Caco-2 (cell line): ENCODE measurements at regions not wholly inside any gene's neighbourhood (a gene's known extent, or its start where the extent isn't known, plus 50 kb on each side); places are given as distances from the start of the nearest gene placed in this dataset.

Source experiments
- BruUV-seq: library from RNA; stranded (reverse); fragments of 400-500 nt; replicated peaks from 2 replicates; lab custom pipeline; 2021; lab: Mats Ljungman, UMichigan
- CTCF ChIA-PET: fragments of 300-600 bp; sonication (Branson Sonifier 250); formaldehyde crosslinking; loops from one replicate; lab custom pipeline; 2022; ENCODE audit warnings: antibody characterized with exemption; lab: Charles Lee
- POLR2A ChIA-PET: fragments of 300-600 bp; sonication (Branson Sonifier 250); formaldehyde crosslinking; loops from one replicate; lab custom pipeline; 2022; ENCODE audit warnings: antibody characterized with exemption; lab: Charles Lee
- DNase-seq, 2 experiments: peaks; one replicate each; pipeline versions ENCODE4 v3.0.0 to v3.0.0-alpha.2; 2020 to 2022
- H3K27me3 ChIP-seq: replicated peaks from 2 replicates; pipeline ENCODE4 v1.6.0; 2011; ENCODE audit warnings: low read length; ENCODE audit not compliant: control insufficient read depth, insufficient read depth
- H3K36me3 ChIP-seq: 2 replicates; pipeline ENCODE4 v1.5.1; 2011; ENCODE audit warnings: low read length; ENCODE audit not compliant: control insufficient read depth, insufficient read depth
- H3K4me1 ChIP-seq: fragments of 250-450 bp; sonication (Bioruptor Pico); 2 replicates; pipeline ENCODE4 v1.5.1; 2020; ENCODE audit warnings: mild to moderate bottlenecking
- H3K4me3 ChIP-seq: 2 replicates; pipeline ENCODE4 v1.5.1; 2011; ENCODE audit warnings: low read depth, mild to moderate bottlenecking, control low read depth, low read length
- H3K9me3 ChIP-seq: fragments of 250-450 bp; sonication (Bioruptor Pico); 2 replicates; pipeline ENCODE4 v1.5.1; 2020; ENCODE audit warnings: mild to moderate bottlenecking, moderate library complexity
- H3K27ac Mint-ChIP-seq: one replicate; pipeline ENCODE4 v1.8.0; 2022; ENCODE audit warnings: mixed read lengths; ENCODE audit not compliant: unreplicated experiment
- H3K27me3 Mint-ChIP-seq: one replicate; pipeline ENCODE4 v1.8.0; 2022; ENCODE audit warnings: mixed read lengths; ENCODE audit not compliant: insufficient read depth, unreplicated experiment
- H3K36me3 Mint-ChIP-seq: one replicate; pipeline ENCODE4 v1.8.0; 2022; ENCODE audit warnings: mild to moderate bottlenecking, mixed read lengths; ENCODE audit not compliant: insufficient read depth, unreplicated experiment
- H3K4me1 Mint-ChIP-seq: one replicate; pipeline ENCODE4 v1.8.0; 2022; ENCODE audit warnings: low read depth, mixed read lengths; ENCODE audit not compliant: unreplicated experiment
- H3K4me3 Mint-ChIP-seq: one replicate; pipeline ENCODE4 v1.8.0; 2022; ENCODE audit warnings: mild to moderate bottlenecking, moderate library complexity, mixed read lengths; ENCODE audit not compliant: unreplicated experiment
- H3K9me3 Mint-ChIP-seq: one replicate; pipeline ENCODE4 v1.8.0; 2022; ENCODE audit warnings: mixed read lengths; ENCODE audit not compliant: unreplicated experiment
- intact Hi-C: fragments of 100-400 bp; cut with micrococcal nuclease; formaldehyde crosslinking; loops from one replicate; pipeline ENCODE4 v1.10.0; 2022; ENCODE audit not compliant: unreplicated experiment
- TF ChIP-seq, protein P1 (sequence below), 2 experiments: fragments of 200-600 bp in 1 of 2; IDR thresholded peaks; 1 replicate in 1 of 2; 2 replicates in 1 of 2; pipeline versions ENCODE4 v1.5.1 to v1.8.0; 2011 to 2022; ENCODE audit warnings: antibody characterized with exemption in 1 of 2, control low read depth in 1 of 2, inconsistent platforms in 1 of 2, low read depth in 1 of 2, low read length in 1 of 2, mild to moderate bottlenecking in 1 of 2, moderate library complexity in 1 of 2; ENCODE audit not compliant: insufficient read depth in 1 of 2, severe bottlenecking in 1 of 2, unreplicated experiment in 1 of 2

DNA sequence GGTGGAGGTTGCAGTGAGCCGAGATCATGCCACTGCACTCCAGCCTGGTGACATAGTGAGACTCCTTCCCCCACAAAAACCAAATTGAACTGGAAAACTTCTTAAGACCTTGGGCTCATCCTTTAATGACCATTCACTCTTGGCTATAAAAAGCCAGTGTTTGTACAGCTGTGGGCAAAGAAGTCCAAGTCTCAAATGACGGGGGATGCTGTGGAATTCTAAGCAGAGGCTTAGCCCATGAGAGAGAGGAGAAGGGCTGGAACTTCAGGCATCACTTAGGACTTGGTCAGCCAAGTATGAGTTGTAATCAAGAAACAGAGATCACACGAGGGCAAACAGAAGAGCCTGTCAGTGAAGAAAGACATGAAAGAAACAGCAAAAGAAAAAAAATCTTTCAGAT is 79.3 kb upstream of the POU3F3 start:
- intact Hi-C loops = no loop called here
- no peak overlapping the region for H3K27ac Mint-ChIP-seq
- H3K36me3 Mint-ChIP-seq = no peaks in the 10 kb centered on the region
- DNase-seq = no peak
- Histone ChIP-seq H3K4me1 (no peaks in the 10 kb centered on the region), H3K36me3 (no peaks in the 10 kb centered on the region), H3K4me3 (no peak overlapping the region), H3K9me3 (no peaks in the 10 kb centered on the region; the same call in 1 of the 2 replicates), H3K27me3 (no peaks in the 10 kb centered on the region; the same call in 1 of the 2 replicates)
- no peaks in the 10 kb centered on the region for H3K4me1 Mint-ChIP-seq
- no peak overlapping the region for H3K4me3 Mint-ChIP-seq
- CTCF ChIA-PET = no interaction called here
- H3K27me3 Mint-ChIP-seq = peaks cover 16% of the 10 kb centered on the region
- BruUV-seq = no TSS peak
- POLR2A ChIA-PET = no interaction called here
- no peaks in the 10 kb centered on the region for H3K9me3 Mint-ChIP-seq
- TF ChIP-seq, protein P1, sequence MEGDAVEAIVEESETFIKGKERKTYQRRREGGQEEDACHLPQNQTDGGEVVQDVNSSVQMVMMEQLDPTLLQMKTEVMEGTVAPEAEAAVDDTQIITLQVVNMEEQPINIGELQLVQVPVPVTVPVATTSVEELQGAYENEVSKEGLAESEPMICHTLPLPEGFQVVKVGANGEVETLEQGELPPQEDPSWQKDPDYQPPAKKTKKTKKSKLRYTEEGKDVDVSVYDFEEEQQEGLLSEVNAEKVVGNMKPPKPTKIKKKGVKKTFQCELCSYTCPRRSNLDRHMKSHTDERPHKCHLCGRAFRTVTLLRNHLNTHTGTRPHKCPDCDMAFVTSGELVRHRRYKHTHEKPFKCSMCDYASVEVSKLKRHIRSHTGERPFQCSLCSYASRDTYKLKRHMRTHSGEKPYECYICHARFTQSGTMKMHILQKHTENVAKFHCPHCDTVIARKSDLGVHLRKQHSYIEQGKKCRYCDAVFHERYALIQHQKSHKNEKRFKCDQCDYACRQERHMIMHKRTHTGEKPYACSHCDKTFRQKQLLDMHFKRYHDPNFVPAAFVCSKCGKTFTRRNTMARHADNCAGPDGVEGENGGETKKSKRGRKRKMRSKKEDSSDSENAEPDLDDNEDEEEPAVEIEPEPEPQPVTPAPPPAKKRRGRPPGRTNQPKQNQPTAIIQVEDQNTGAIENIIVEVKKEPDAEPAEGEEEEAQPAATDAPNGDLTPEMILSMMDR (IDR thresholded peaks at IDR 0.05; ENCODE audit: insufficient read depth in 1 of 2, low read depth in 1 of 2, low read length in 1 of 2, severe bottlenecking in 1 of 2, unreplicated experiment in 1 of 2) = no peak

DNA sequence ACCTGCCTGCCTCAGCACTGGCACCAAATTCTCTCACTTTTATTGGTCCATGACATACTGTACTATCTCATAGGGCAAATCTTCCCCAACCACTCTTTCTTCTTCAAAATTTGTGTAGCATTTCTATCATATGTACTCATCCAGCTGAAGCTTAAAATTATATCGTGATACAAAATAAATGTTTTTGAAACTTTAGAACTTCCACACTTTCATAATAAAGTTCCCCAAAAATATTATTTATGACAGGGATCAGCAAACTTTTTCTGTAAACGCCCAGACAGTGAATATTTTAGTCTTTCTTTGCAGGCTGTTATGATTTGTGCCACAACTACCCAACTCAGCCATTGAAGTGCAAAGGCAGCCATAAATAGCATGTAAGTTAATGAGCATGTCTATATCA is 76.2 kb upstream of the POU3F3 start:
- TF ChIP-seq, protein P1 (IDR thresholded peaks at IDR 0.05; ENCODE audit: insufficient read depth in 1 of 2, low read depth in 1 of 2, low read length in 1 of 2, severe bottlenecking in 1 of 2, unreplicated experiment in 1 of 2) = no peak
- DNase-seq = no peak
- no peaks in the 10 kb centered on the region for H3K36me3 ChIP-seq
- Mint-ChIP-seq H3K4me3 (no peak overlapping the region), H3K9me3 (no peaks in the 10 kb centered on the region), H3K36me3 (no peaks in the 10 kb centered on the region), H3K27me3 (peaks cover 20% of the 10 kb centered on the region), H3K4me1 (no peaks in the 10 kb centered on the region), H3K27ac (no peak overlapping the region)
- BruUV-seq = no TSS peak
- CTCF ChIA-PET = no interaction called here
- intact Hi-C loops = no loop called here
- no peak overlapping the region for H3K4me3 ChIP-seq
- no peaks in the 10 kb centered on the region for H3K4me1 ChIP-seq
- no peaks in the 10 kb centered on the region for H3K9me3 ChIP-seq
- H3K27me3 ChIP-seq = no peaks in the 10 kb centered on the region; the same call in 1 of the 2 replicates
- POLR2A ChIA-PET = no interaction called here

DNA sequence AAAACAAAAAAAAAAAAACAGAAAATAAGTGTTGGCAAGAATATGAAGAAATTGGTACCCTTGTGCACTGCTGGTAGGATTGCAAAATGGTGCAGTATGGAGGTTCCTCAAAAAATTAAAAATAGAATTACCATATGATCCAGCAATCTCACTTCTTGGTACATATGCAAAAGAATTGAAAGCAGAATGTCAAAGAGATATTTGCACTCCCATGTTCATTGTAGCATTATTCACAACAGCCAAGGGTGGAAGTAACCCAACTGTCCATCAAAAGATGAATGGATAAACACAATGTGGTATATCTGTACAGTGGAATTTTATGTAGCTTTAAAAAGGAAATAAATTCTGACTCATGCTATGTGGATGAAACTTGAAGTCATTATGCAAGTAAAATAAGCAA is 72.8 kb upstream of the POU3F3 start:
- Histone ChIP-seq H3K9me3 (no peaks in the 10 kb centered on the region), H3K36me3 (no peaks in the 10 kb centered on the region), H3K4me3 (no peak overlapping the region), H3K27me3 (no peaks in the 10 kb centered on the region), H3K4me1 (no peaks in the 10 kb centered on the region)
- CTCF ChIA-PET = no interaction called here
- Mint-ChIP-seq H3K4me3 (no peak overlapping the region), H3K27ac (no peak overlapping the region), H3K36me3 (no peaks in the 10 kb centered on the region), H3K4me1 (no peaks in the 10 kb centered on the region), H3K9me3 (no peaks in the 10 kb centered on the region), H3K27me3 (peaks cover 26% of the 10 kb centered on the region)
- POLR2A ChIA-PET = no interaction called here
- no peak for DNase-seq
- BruUV-seq = no TSS peak
- intact Hi-C loops = no loop called here
- TF ChIP-seq, protein P1 (IDR thresholded peaks at IDR 0.05; ENCODE audit: insufficient read depth in 1 of 2, low read depth in 1 of 2, low read length in 1 of 2, severe bottlenecking in 1 of 2, unreplicated experiment in 1 of 2) = no peak
